ENCODE measurements at regions not wholly inside any gene's neighbourhood (a gene's known extent, or its start where the extent isn't known, plus 50 kb on each side); places are given as distances from the start of the nearest gene placed in this dataset.
A peak's percentile ranks its signal among the peaks of the same experiment; 100 is the strongest.

GRCh38 chr9:73042155-73042554 is 89.3 kb upstream of the ALDH1A1 start:
- peaks cover 5 to 26% (median 21%) of the 10 kb centered on the region in 10 experiments; a peak in 18 of 20 replicates for H3K4me1 ChIP-seq
- H3K9ac ChIP-seq = no peak overlapping the region
- no peaks in the 10 kb centered on the region for H4K20me1 ChIP-seq
- no peaks in the 10 kb centered on the region for H3K36me3 ChIP-seq
- no peaks in the 10 kb centered on the region; a peak in 1 of 22 replicates for H3K9me3 ChIP-seq (replicated peaks in 1 of 11)
- TF ChIP-seq Cebpa-rat (IDR thresholded peaks at IDR 0.05) = no peak
- no peak overlapping the region for H3K4me3 ChIP-seq
- H3K27ac ChIP-seq = no peak overlapping the region
- H3K4me2 ChIP-seq = no peak overlapping the region
- no peaks in the 10 kb centered on the region for H3K27me3 ChIP-seq

GRCh38 chr9:73039271-73040263 is 86.7 kb upstream of the ALDH1A1 start:
- no peak overlapping the region for H3K9ac ChIP-seq
- H3K27me3 ChIP-seq = no peaks in the 10 kb centered on the region
- no peak for TF ChIP-seq Cebpa-rat (IDR thresholded peaks at IDR 0.05)
- peaks cover 5 to 44% (median 28%) of the 10 kb centered on the region in 10 experiments; a peak in 18 of 20 replicates for H3K4me1 ChIP-seq
- peaks cover 0 to 16% (median 4%) of the 10 kb centered on the region in 11 experiments; a peak in 5 of 22 replicates for H3K9me3 ChIP-seq (replicated peaks in 1 of 11)
- H4K20me1 ChIP-seq = no peaks in the 10 kb centered on the region
- H3K27ac ChIP-seq = no peak overlapping the region
- H3K36me3 ChIP-seq = 0 out of 22 replicates have a peak, but pooled peaks cover 0 to 4% (median 0%) of the 10 kb centered on the region in 11 experiments
- no peak overlapping the region for H3K4me3 ChIP-seq
- peak overlapping the region in 6 of 11 experiments; percentile 36 to 75 (median 64); a peak in 8 of 22 replicates for H3K4me2 ChIP-seq

- Histone ChIP-seq H3K27ac (no peak overlapping the region; a peak in 1 of 22 replicates), H3K9me3 (replicated peaks in 1 of 11) (peaks cover 0 to 22% (median 5%) of the 10 kb centered on the region in 11 experiments; a peak in 6 of 22 replicates), H3K27me3 (no peaks in the 10 kb centered on the region), H4K20me1 (no peaks in the 10 kb centered on the region), H3K9ac (no peak overlapping the region; a peak in 1 of 22 replicates), H3K4me1 (peaks cover 5 to 44% (median 28%) of the 10 kb centered on the region in 10 experiments; a peak in 18 of 20 replicates), H3K4me3 (no peak overlapping the region), H3K36me3 (0 out of 22 replicates have a peak, but pooled peaks cover 0 to 4% (median 0%) of the 10 kb centered on the region in 11 experiments), H3K4me2 (peak overlapping the region in 9 of 11 experiments; percentile 6 to 75 (median 57); a peak in 14 of 22 replicates)
- TF ChIP-seq Cebpa-rat (IDR thresholded peaks at IDR 0.05) = no peak
Measured at GRCh38 chr9:73038613-73039012, 85.8 kb upstream of the ALDH1A1 start.

- H3K4me1 ChIP-seq = peaks cover 5 to 44% (median 28%) of the 10 kb centered on the region in 10 experiments; a peak in 18 of 20 replicates
- no peak overlapping the region; a peak in 1 of 22 replicates for H3K9ac ChIP-seq
- H3K27ac ChIP-seq = peak overlapping the region in 2 of 11 experiments; percentile 1 to 4; a peak in 1 of 22 replicates
- H3K4me3 ChIP-seq = no peak overlapping the region
- no peaks in the 10 kb centered on the region for H3K27me3 ChIP-seq
- peaks cover 0 to 23% (median 6%) of the 10 kb centered on the region in 11 experiments; a peak in 7 of 22 replicates for H3K9me3 ChIP-seq (replicated peaks in 1 of 11)
- peak overlapping the region in 9 of 11 experiments; percentile 6 to 75 (median 57); a peak in 16 of 22 replicates for H3K4me2 ChIP-seq
- H4K20me1 ChIP-seq = no peaks in the 10 kb centered on the region
- H3K36me3 ChIP-seq = 0 out of 22 replicates have a peak, but pooled peaks cover 0 to 4% (median 0%) of the 10 kb centered on the region in 11 experiments
- TF ChIP-seq Cebpa-rat (IDR thresholded peaks at IDR 0.05) = no peak
Measured at GRCh38 chr9:73038089-73038509, 85.2 kb upstream of the ALDH1A1 start.

GRCh38 chr9:73037613-73038012 is 84.8 kb upstream of the ALDH1A1 start:
- no peak for TF ChIP-seq Cebpa-rat (IDR thresholded peaks at IDR 0.05)
- H3K27ac ChIP-seq = peak overlapping the region in 2 of 11 experiments; percentile 1 to 4; a peak in 1 of 22 replicates
- H3K9me3 ChIP-seq (replicated peaks in 1 of 11) = peaks cover 0 to 28% (median 10%) of the 10 kb centered on the region in 11 experiments; a peak in 8 of 22 replicates
- no peak overlapping the region; a peak in 1 of 22 replicates for H3K9ac ChIP-seq
- peak overlapping the region in 9 of 11 experiments; percentile 6 to 75 (median 57); a peak in 16 of 22 replicates for H3K4me2 ChIP-seq
- H3K4me3 ChIP-seq = no peak overlapping the region
- no peaks in the 10 kb centered on the region for H4K20me1 ChIP-seq
- peaks cover 5 to 44% (median 28%) of the 10 kb centered on the region in 10 experiments; a peak in 18 of 20 replicates for H3K4me1 ChIP-seq
- H3K36me3 ChIP-seq = 0 out of 22 replicates have a peak, but pooled peaks cover 0 to 4% (median 0%) of the 10 kb centered on the region in 11 experiments
- H3K27me3 ChIP-seq = no peaks in the 10 kb centered on the region

GRCh38 chr9:73034962-73035361 is 82.1 kb upstream of the ALDH1A1 start:
- peak overlapping the region in 1 of 11 experiments; percentile 6; a peak in 1 of 22 replicates for H3K4me2 ChIP-seq
- H3K27ac ChIP-seq = no peak overlapping the region
- no peak for TF ChIP-seq Cebpa-rat (IDR thresholded peaks at IDR 0.05)
- H3K36me3 ChIP-seq = 0 out of 22 replicates have a peak, but pooled peaks cover 0 to 4% (median 0%) of the 10 kb centered on the region in 11 experiments
- peaks cover 0 to 55% (median 31%) of the 10 kb centered on the region in 11 experiments; a peak in 14 of 22 replicates for H3K9me3 ChIP-seq (replicated peaks in 1 of 11)
- no peak overlapping the region for H3K9ac ChIP-seq
- H4K20me1 ChIP-seq = no peaks in the 10 kb centered on the region
- H3K4me3 ChIP-seq = no peak overlapping the region
- H3K4me1 ChIP-seq = peaks cover 5 to 46% (median 28%) of the 10 kb centered on the region in 10 experiments; a peak in 18 of 20 replicates
- no peaks in the 10 kb centered on the region for H3K27me3 ChIP-seq

GRCh38 chr9:73031350-73031749 is 78.5 kb upstream of the ALDH1A1 start:
- peaks cover 5 to 43% (median 21%) of the 10 kb centered on the region in 10 experiments for H3K4me1 ChIP-seq
- H3K36me3 ChIP-seq = 0 out of 22 replicates have a peak, but pooled peaks cover 0 to 4% (median 0%) of the 10 kb centered on the region in 11 experiments
- peaks cover 0 to 73% (median 39%) of the 10 kb centered on the region in 11 experiments; a peak in 14 of 22 replicates for H3K9me3 ChIP-seq (replicated peaks in 1 of 11)
- H4K20me1 ChIP-seq = no peaks in the 10 kb centered on the region
- H3K4me2 ChIP-seq = no peak overlapping the region
- H3K9ac ChIP-seq = no peak overlapping the region
- H3K4me3 ChIP-seq = no peak overlapping the region; a peak in 1 of 20 replicates
- H3K27ac ChIP-seq = no peak overlapping the region
- no peak for TF ChIP-seq Cebpa-rat (IDR thresholded peaks at IDR 0.05)
- H3K27me3 ChIP-seq = no peaks in the 10 kb centered on the region

- no peaks in the 10 kb centered on the region for H3K27me3 ChIP-seq
- 0 out of 22 replicates have a peak, but pooled peaks cover 0 to 3% (median 0%) of the 10 kb centered on the region in 11 experiments for H3K36me3 ChIP-seq
- peaks cover 0 to 66% (median 36%) of the 10 kb centered on the region in 11 experiments; a peak in 14 of 22 replicates for H3K9me3 ChIP-seq (replicated peaks in 1 of 11)
- no peaks in the 10 kb centered on the region for H4K20me1 ChIP-seq
- H3K27ac ChIP-seq = no peak overlapping the region
- H3K9ac ChIP-seq = no peak overlapping the region
- H3K4me2 ChIP-seq = no peak overlapping the region
- H3K4me3 ChIP-seq = no peak overlapping the region
- TF ChIP-seq Cebpa-rat (IDR thresholded peaks at IDR 0.05) = no peak
- peaks cover 12 to 43% (median 25%) of the 10 kb centered on the region in 10 experiments for H3K4me1 ChIP-seq
Measured at GRCh38 chr9:73030370-73031030, 77.6 kb upstream of the ALDH1A1 start.

All from BLaER1 treated with 17β-estradiol and CSF1 and Interleukin-3, amounts not matched to agents 10 nM and 100 nM (cell line).